Mesenchymal stem cell (in vitro differentiated cells and primary cell): ENCODE measurements at regions not wholly inside any gene's neighbourhood (a gene's known extent, or its start where the extent isn't known, plus 50 kb on each side); places are given as distances from the start of the nearest gene placed in this dataset.

Source experiments
- DNase-seq: peaks from one replicate; pipeline ENCODE4 v3.0.0-alpha.2; 2013
- H2AFZ ChIP-seq: one replicate; pipeline ENCODE4 v1.6.1; 2013; ENCODE audit warnings: low read depth, mild to moderate bottlenecking, control low read depth, inconsistent platforms, low read length, moderate library complexity
- H2AK5ac ChIP-seq: 2 replicates; pipeline ENCODE4 v1.6.1; 2013; ENCODE audit warnings: low read length, moderate library complexity, mild to moderate bottlenecking, inconsistent platforms; ENCODE audit not compliant: severe bottlenecking
- H2BK120ac ChIP-seq: one replicate; pipeline ENCODE4 v1.6.1; 2013; ENCODE audit warnings: low read depth, mild to moderate bottlenecking, inconsistent platforms, low read length, moderate library complexity
- H2BK12ac ChIP-seq, 2 experiments: one replicate each; pipeline ENCODE4 v1.6.1; 2013; ENCODE audit warnings: inconsistent platforms in 2 of 2, low read length in 2 of 2, mild to moderate bottlenecking in 2 of 2, moderate library complexity in 2 of 2, control low read depth in 1 of 2
- H2BK15ac ChIP-seq: one replicate; pipeline ENCODE4 v1.6.1; 2013; ENCODE audit warnings: mild to moderate bottlenecking, low read depth, inconsistent platforms; ENCODE audit not compliant: poor library complexity, severe bottlenecking
- H2BK5ac ChIP-seq: 2 replicates; pipeline ENCODE4 v1.6.1; 2013; ENCODE audit warnings: low read depth, mild to moderate bottlenecking, low read length, control low read depth, inconsistent platforms; ENCODE audit not compliant: poor library complexity, severe bottlenecking
- H3K14ac ChIP-seq, 2 experiments: one replicate each; pipeline ENCODE4 v1.6.1; 2013; ENCODE audit warnings: inconsistent platforms in 2 of 2, low read length in 2 of 2, control low read depth in 1 of 2, mild to moderate bottlenecking in 1 of 2, moderate library complexity in 1 of 2
- H3K18ac ChIP-seq, 2 experiments: one replicate each; pipeline ENCODE4 v1.6.1; 2013; ENCODE audit warnings: inconsistent platforms in 2 of 2, low read length in 2 of 2, control low read depth in 1 of 2, low read depth in 1 of 2, mild to moderate bottlenecking in 1 of 2
- H3K23ac ChIP-seq, 2 experiments: one replicate each; pipeline ENCODE4 v1.6.1; 2013; ENCODE audit warnings: inconsistent platforms in 2 of 2, low read length in 2 of 2, mild to moderate bottlenecking in 2 of 2, moderate library complexity in 2 of 2, control low read depth in 1 of 2
- H3K27ac ChIP-seq: 2 replicates; pipeline ENCODE4 v1.5.1; 2013; ENCODE audit warnings: mild to moderate bottlenecking, moderate library complexity, low read length, control low read depth, inconsistent platforms; ENCODE audit not compliant: poor library complexity, severe bottlenecking
- H3K27me3 ChIP-seq, 2 experiments: 2 replicates each; pipeline versions ENCODE4 v1.6.1 to v1.7.0; 2013; ENCODE audit warnings: low read length in 2 of 2, mild to moderate bottlenecking in 2 of 2, moderate library complexity in 2 of 2, control low read depth in 1 of 2, inconsistent platforms in 1 of 2; ENCODE audit not compliant: control insufficient read depth in 1 of 2, insufficient read depth in 1 of 2
- H3K36me3 ChIP-seq, 2 experiments: 2 replicates each; pipeline versions ENCODE4 v1.6.1 to v1.7.0; 2013; ENCODE audit warnings: low read length in 2 of 2, control low read depth in 1 of 2, inconsistent platforms in 1 of 2, low read depth in 1 of 2, mild to moderate bottlenecking in 1 of 2; ENCODE audit not compliant: insufficient read depth in 2 of 2, control insufficient read depth in 1 of 2
- H3K4ac ChIP-seq, 2 experiments: one replicate each; pipeline ENCODE4 v1.6.1; 2013; ENCODE audit warnings: inconsistent platforms in 2 of 2, low read length in 2 of 2, mild to moderate bottlenecking in 2 of 2, moderate library complexity in 2 of 2, control low read depth in 1 of 2, low read depth in 1 of 2
- H3K4me1 ChIP-seq: 2 replicates; pipeline ENCODE4 v1.6.1; 2013; ENCODE audit warnings: low read depth, low read length, control low read depth; ENCODE audit not compliant: control insufficient read depth, insufficient read depth
- H3K4me2 ChIP-seq: 2 replicates; pipeline ENCODE4 v1.6.1; 2013; ENCODE audit warnings: low read length, mild to moderate bottlenecking, inconsistent platforms; ENCODE audit not compliant: poor library complexity, severe bottlenecking
- H3K4me3 ChIP-seq, 2 experiments: 2 replicates each; pipeline versions ENCODE4 v1.5.1 to v1.7.0; 2013; ENCODE audit warnings: low read length in 2 of 2, mild to moderate bottlenecking in 2 of 2, control low read depth in 1 of 2, low read depth in 1 of 2; ENCODE audit not compliant: insufficient read depth in 1 of 2
- H3K79me1 ChIP-seq: replicated peaks from 2 replicates; pipeline ENCODE4 v1.6.1; 2013; ENCODE audit warnings: mild to moderate bottlenecking, control low read depth, low read length, inconsistent platforms; ENCODE audit not compliant: poor library complexity, severe bottlenecking
- H3K9ac ChIP-seq: 2 replicates; pipeline ENCODE4 v1.7.0; 2013; ENCODE audit warnings: mild to moderate bottlenecking, low read length, moderate library complexity
- H3K9me3 ChIP-seq: 2 replicates; pipeline ENCODE4 v1.7.0; 2013; ENCODE audit warnings: mild to moderate bottlenecking, low read length; ENCODE audit not compliant: control insufficient read depth
- H4K8ac ChIP-seq: one replicate; pipeline ENCODE4 v1.6.1; 2013; ENCODE audit warnings: inconsistent platforms, mild to moderate bottlenecking, low read length, moderate library complexity
- H4K91ac ChIP-seq: one replicate; pipeline ENCODE4 v1.6.1; 2013; ENCODE audit warnings: mild to moderate bottlenecking, low read length, inconsistent platforms
- WGBS: methylation state at CpG from one replicate; pipeline ENCODE4 v1.1.7; 2013; ENCODE audit warnings: mixed read lengths; 5-methylcytosine and 5-hydroxymethylcytosine counted together

DNA sequence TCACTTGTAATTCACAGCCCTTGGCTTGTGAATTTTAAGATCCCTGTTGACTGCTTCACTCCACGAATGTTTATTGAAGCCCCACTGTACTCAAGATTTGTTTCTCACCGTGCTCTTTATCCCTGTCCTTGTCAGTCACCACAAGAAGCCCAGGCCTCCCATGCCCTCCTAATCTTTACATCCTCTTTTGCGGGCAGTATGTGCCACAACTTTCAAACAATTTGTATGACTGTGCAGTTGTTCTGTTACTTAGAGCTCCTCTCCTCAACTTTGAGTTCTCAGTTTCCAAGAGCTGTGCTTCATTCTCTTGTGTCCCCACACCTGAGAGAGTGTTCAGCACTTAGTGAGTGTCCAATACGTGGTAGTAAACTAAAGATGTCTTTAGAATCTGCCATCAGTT is 467.7 kb downstream of the NKX6-1 start:
- Histone ChIP-seq H4K91ac (no peak overlapping the region), H3K14ac (no peak overlapping the region), H3K9ac (no peak overlapping the region), H3K4me2 (no peak overlapping the region), H2BK120ac (no peak overlapping the region), H3K4me1 (no peaks in the 10 kb centered on the region), H3K27me3 (no peaks in the 10 kb centered on the region), H3K27ac (no peak overlapping the region), H3K9me3 (peaks cover 7% of the 10 kb centered on the region), H2BK5ac (no peak overlapping the region), H4K8ac (no peak overlapping the region), H2BK12ac (no peak overlapping the region), H3K36me3 (no peaks in the 10 kb centered on the region), H2AK5ac (no peak overlapping the region), H3K23ac (no peak overlapping the region), H3K79me1 (no peaks in the 10 kb centered on the region), H3K18ac (no peak overlapping the region), H2BK15ac (no peak overlapping the region), H2AFZ (no peak overlapping the region), H3K4ac (no peak overlapping the region), H3K4me3 (no peak overlapping the region)
- WGBS: 63% methylated on average over 4 of the region's 4 CpGs
- DNase-seq: no peak

- no peak overlapping the region for H4K8ac ChIP-seq
- peaks cover 7% of the 10 kb centered on the region for H3K9me3 ChIP-seq
- H3K4me3 ChIP-seq: no peak overlapping the region
- no peak overlapping the region for H3K9ac ChIP-seq
- H2BK15ac ChIP-seq: no peak overlapping the region
- H4K91ac ChIP-seq: no peak overlapping the region
- no peak overlapping the region for H2BK12ac ChIP-seq
- no peak overlapping the region for H3K27ac ChIP-seq
- no peaks in the 10 kb centered on the region for H3K79me1 ChIP-seq
- 67% methylated on average over 1 of the region's 2 CpGs for WGBS
- H3K4me1 ChIP-seq: no peaks in the 10 kb centered on the region
- H2AK5ac ChIP-seq: no peak overlapping the region
- H3K27me3 ChIP-seq: no peaks in the 10 kb centered on the region
- no peak for DNase-seq
- no peak overlapping the region for H3K4me2 ChIP-seq
- H3K18ac ChIP-seq: no peak overlapping the region
- no peak overlapping the region for H2BK120ac ChIP-seq
- no peak overlapping the region for H2AFZ ChIP-seq
- H3K23ac ChIP-seq: no peak overlapping the region
- no peak overlapping the region for H3K4ac ChIP-seq
- H3K36me3 ChIP-seq: no peaks in the 10 kb centered on the region
- no peak overlapping the region for H2BK5ac ChIP-seq
- no peak overlapping the region for H3K14ac ChIP-seq
These were observed 470.8 kb downstream of the NKX6-1 start for GRCh38 chr4:84028340-84028739.

DNA sequence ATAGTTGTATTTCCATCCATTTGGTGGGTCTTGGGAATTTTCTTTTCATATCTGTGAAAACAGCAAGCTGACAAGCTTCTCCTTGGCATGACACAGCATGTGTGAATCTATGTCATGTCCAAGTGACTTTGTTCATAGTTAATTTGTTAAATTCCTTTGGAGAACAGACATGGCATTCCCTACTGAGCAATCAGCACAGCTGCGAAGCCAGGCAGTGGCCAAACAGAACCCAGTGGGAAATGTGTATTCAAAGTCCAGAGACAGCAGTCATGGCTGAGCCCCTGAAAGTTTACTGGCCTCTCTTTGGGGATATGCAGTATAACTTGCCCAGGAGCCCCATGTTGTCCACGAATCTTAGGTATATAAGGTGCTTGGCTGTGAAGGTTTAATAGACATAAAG is 474.7 kb downstream of the NKX6-1 start:
- Histone ChIP-seq H2BK5ac (no peak overlapping the region), H4K91ac (no peak overlapping the region), H3K4me3 (no peak overlapping the region), H3K14ac (no peak overlapping the region), H2BK15ac (no peak overlapping the region), H3K9me3 (peaks cover 7% of the 10 kb centered on the region), H3K79me1 (no peaks in the 10 kb centered on the region), H3K36me3 (no peaks in the 10 kb centered on the region), H2AK5ac (no peak overlapping the region), H3K9ac (no peak overlapping the region), H3K27me3 (no peaks in the 10 kb centered on the region), H3K4ac (no peak overlapping the region), H3K18ac (no peak overlapping the region), H3K4me2 (no peak overlapping the region), H2BK12ac (no peak overlapping the region), H3K23ac (no peak overlapping the region), H4K8ac (no peak overlapping the region), H2BK120ac (no peak overlapping the region), H3K27ac (no peak overlapping the region), H2AFZ (no peak overlapping the region), H3K4me1 (no peaks in the 10 kb centered on the region)
- WGBS: 67% methylated on average over 1 of the region's 2 CpGs
- no peak for DNase-seq

DNA sequence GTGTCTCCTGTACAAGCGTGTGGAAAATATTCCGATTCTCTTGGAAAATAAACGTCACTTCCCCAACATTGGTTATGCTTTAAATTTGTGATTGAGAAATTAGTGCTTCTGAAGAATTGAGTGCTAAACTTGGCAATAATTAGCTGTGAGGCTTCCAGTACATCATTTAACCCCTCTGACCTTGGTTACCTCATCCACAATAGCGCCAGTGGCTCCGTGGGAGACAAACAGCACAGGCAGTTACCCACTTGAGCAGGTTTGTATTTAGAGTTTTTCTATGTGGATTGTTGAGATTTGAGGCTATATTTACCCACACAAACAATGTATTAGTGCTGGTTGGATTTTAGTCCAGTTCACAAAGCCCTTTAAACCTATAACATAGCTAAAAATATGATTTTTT is 476.5 kb downstream of the NKX6-1 start:
- no peak overlapping the region for H2BK5ac ChIP-seq
- H3K27me3 ChIP-seq: no peaks in the 10 kb centered on the region
- no peak overlapping the region for H3K14ac ChIP-seq
- H2BK120ac ChIP-seq: no peak overlapping the region
- no peak for DNase-seq
- H3K27ac ChIP-seq: no peak overlapping the region
- no peak overlapping the region for H4K8ac ChIP-seq
- no peak overlapping the region for H4K91ac ChIP-seq
- H3K9me3 ChIP-seq: peaks cover 7% of the 10 kb centered on the region
- H3K23ac ChIP-seq: no peak overlapping the region
- no peak overlapping the region for H2BK15ac ChIP-seq
- H3K18ac ChIP-seq: no peak overlapping the region
- no peak overlapping the region for H3K4me2 ChIP-seq
- H2AFZ ChIP-seq: no peak overlapping the region
- no peak overlapping the region for H2BK12ac ChIP-seq
- H3K4me3 ChIP-seq: no peak overlapping the region
- WGBS: 97% methylated on average over 3 of the region's 5 CpGs
- no peaks in the 10 kb centered on the region for H3K4me1 ChIP-seq
- no peak overlapping the region for H3K9ac ChIP-seq
- no peaks in the 10 kb centered on the region for H3K79me1 ChIP-seq
- no peak overlapping the region for H2AK5ac ChIP-seq
- no peak overlapping the region for H3K4ac ChIP-seq
- no peaks in the 10 kb centered on the region for H3K36me3 ChIP-seq
